ENCODE measurements at regions not wholly inside any gene's neighbourhood (a gene's known extent, or its start where the extent isn't known, plus 50 kb on each side); places are given as distances from the start of the nearest gene placed in this dataset.

DNA sequence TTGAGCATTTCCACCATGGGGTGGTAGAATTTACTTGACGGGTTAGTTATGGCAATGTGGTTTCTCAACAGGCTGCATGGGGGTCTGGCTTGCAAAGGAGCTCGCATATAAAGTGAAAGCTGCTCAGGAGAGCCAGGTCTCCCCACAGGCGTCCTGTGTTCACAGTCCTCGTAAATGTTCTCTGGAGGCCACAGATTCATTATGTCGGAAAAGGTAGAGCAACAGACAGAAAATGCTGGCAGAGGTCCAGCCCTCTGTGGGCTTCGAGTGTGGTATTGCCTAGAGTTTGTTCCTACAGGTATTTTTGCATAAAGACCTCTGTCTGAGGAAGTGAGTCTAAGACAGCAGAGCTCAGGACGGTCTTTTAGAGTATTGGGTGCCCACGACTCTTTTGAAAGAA lies 96.4 kb downstream of the CDCA7 start:
- TF ChIP-seq, protein P1, sequence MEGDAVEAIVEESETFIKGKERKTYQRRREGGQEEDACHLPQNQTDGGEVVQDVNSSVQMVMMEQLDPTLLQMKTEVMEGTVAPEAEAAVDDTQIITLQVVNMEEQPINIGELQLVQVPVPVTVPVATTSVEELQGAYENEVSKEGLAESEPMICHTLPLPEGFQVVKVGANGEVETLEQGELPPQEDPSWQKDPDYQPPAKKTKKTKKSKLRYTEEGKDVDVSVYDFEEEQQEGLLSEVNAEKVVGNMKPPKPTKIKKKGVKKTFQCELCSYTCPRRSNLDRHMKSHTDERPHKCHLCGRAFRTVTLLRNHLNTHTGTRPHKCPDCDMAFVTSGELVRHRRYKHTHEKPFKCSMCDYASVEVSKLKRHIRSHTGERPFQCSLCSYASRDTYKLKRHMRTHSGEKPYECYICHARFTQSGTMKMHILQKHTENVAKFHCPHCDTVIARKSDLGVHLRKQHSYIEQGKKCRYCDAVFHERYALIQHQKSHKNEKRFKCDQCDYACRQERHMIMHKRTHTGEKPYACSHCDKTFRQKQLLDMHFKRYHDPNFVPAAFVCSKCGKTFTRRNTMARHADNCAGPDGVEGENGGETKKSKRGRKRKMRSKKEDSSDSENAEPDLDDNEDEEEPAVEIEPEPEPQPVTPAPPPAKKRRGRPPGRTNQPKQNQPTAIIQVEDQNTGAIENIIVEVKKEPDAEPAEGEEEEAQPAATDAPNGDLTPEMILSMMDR (IDR thresholded peaks at IDR 0.05) = no peak
- TF ChIP-seq POLR2A (IDR thresholded peaks at IDR 0.05) = no peak
